AG04450 (cell line): ENCODE measurements at regions not wholly inside any gene's neighbourhood (a gene's known extent, or its start where the extent isn't known, plus 50 kb on each side); places are given as distances from the start of the nearest gene placed in this dataset.

Experiments used
- CTCF ChIA-PET: fragments of 300-600, 350-600 bp; formaldehyde crosslinking; extraction: SDS; loops from one replicate; lab custom pipeline; 2022; ENCODE audit warnings: antibody characterized with exemption, inconsistent platforms; lab: Charles Lee
- POLR2A ChIA-PET: fragments of 350-600 bp; formaldehyde crosslinking; extraction: SDS; loops from one replicate; lab custom pipeline; 2021; ENCODE audit warnings: antibody characterized with exemption, inconsistent platforms; lab: Yijun Ruan, JAX
- DNase-seq: peaks from one replicate; pipeline ENCODE4 v3.0.0-alpha.2; 2011; ENCODE audit warnings: low read depth, low spot score
- H3K27ac ChIP-seq: one replicate; pipeline ENCODE4 v1.5.1; 2012; ENCODE audit warnings: low read depth, low read length, control low read depth
- H3K27me3 ChIP-seq: one replicate; pipeline ENCODE4 v1.6.0; 2012; ENCODE audit warnings: low read length; ENCODE audit not compliant: control insufficient read depth, insufficient read depth
- H3K4me3 ChIP-seq: 2 replicates; pipeline ENCODE4 v1.5.1; 2011; ENCODE audit warnings: mild to moderate bottlenecking, low read depth, low read length, control low read depth
- H3K9me3 ChIP-seq: 2 replicates; pipeline ENCODE4 v1.5.1; 2012; ENCODE audit warnings: low read length; ENCODE audit not compliant: control insufficient read depth, insufficient read depth
- CTCF ChIP-seq: IDR thresholded peaks from 2 replicates; pipeline ENCODE4 v1.5.1; 2011; ENCODE audit warnings: low read depth, low read length, control low read depth, inconsistent platforms

- Histone ChIP-seq H3K9me3 (peaks cover 100% of the 10 kb centered on the region), H3K27me3 (no peaks in the 10 kb centered on the region), H3K4me3 (no peak overlapping the region), H3K27ac (no peak overlapping the region)
- ChIA-PET POLR2A (no interaction called here), CTCF (no interaction called here)
- no peak for DNase-seq
- TF ChIP-seq CTCF = no peak
These were observed 305.4 kb downstream of the ALG10 start for GRCh38 chr12:34327671-34328070.

GRCh38 chr12:34333337-34333736 is 311.0 kb downstream of the ALG10 start:
- Histone ChIP-seq H3K9me3 (peaks cover 100% of the 10 kb centered on the region), H3K4me3 (no peak overlapping the region), H3K27me3 (no peaks in the 10 kb centered on the region), H3K27ac (no peak overlapping the region)
- TF ChIP-seq CTCF = no peak
- no peak for DNase-seq
- CTCF ChIA-PET = no interaction called here
- POLR2A ChIA-PET = no interaction called here

GRCh38 chr12:34334538-34334937 is 312.2 kb downstream of the ALG10 start:
- Histone ChIP-seq H3K4me3 (no peak overlapping the region), H3K9me3 (peaks cover 100% of the 10 kb centered on the region), H3K27me3 (no peaks in the 10 kb centered on the region), H3K27ac (no peak overlapping the region)
- DNase-seq = no peak
- ChIA-PET CTCF (no interaction called here), POLR2A (no interaction called here)
- no peak for TF ChIP-seq CTCF

- no peak for DNase-seq
- Histone ChIP-seq H3K9me3 (peaks cover 100% of the 10 kb centered on the region), H3K27ac (no peak overlapping the region), H3K27me3 (no peaks in the 10 kb centered on the region), H3K4me3 (no peak overlapping the region)
- CTCF ChIA-PET = no interaction called here
- no peak for TF ChIP-seq CTCF
- POLR2A ChIA-PET = no interaction called here
These were observed 312.9 kb downstream of the ALG10 start for GRCh38 chr12:34334953-34335743.

- Histone ChIP-seq H3K4me3 (no peak overlapping the region), H3K27ac (no peak overlapping the region), H3K9me3 (peaks cover 100% of the 10 kb centered on the region), H3K27me3 (no peaks in the 10 kb centered on the region)
- DNase-seq = no peak
- CTCF ChIA-PET = no interaction called here
- no peak for TF ChIP-seq CTCF
- POLR2A ChIA-PET = no interaction called here
These were observed 313.5 kb downstream of the ALG10 start for GRCh38 chr12:34335819-34336262.
